Lung (tissue), 11 donors: ENCODE measurements at regions not wholly inside any gene's neighbourhood (a gene's known extent, or its start where the extent isn't known, plus 50 kb on each side); places are given as distances from the start of the nearest gene placed in this dataset.

Experiments used
- ATAC-seq: fragments of 200-7000 bp; cut with Tn5 transposase; one replicate; pipeline ENCODE4 v1.9.1; 2020; ENCODE audit warnings: moderate number of reproducible peaks; ENCODE audit not compliant: insufficient read depth, low FRiP score
- DNase-seq, 3 donors: peaks; one replicate each; pipeline ENCODE4 v3.0.0-alpha.2; 2013 to 2017
- H3K27ac ChIP-seq, 2 donors: one replicate each; pipeline ENCODE4 v1.5.1; 2013; ENCODE audit warnings: mild to moderate bottlenecking in 2 of 2, moderate library complexity in 2 of 2, control low read depth in 1 of 2, inconsistent platforms in 1 of 2, low read depth in 1 of 2, low read length in 1 of 2
- H3K27me3 ChIP-seq, 3 donors: one replicate each; pipeline ENCODE4 v1.5.1; 2013; ENCODE audit warnings: low read length in 2 of 3; ENCODE audit not compliant: control insufficient read depth in 3 of 3, insufficient read depth in 3 of 3
- H3K36me3 ChIP-seq, 4 donors: one replicate each; pipeline ENCODE4 v1.5.1; 2013; ENCODE audit warnings: low read length in 4 of 4, mild to moderate bottlenecking in 1 of 4, moderate library complexity in 1 of 4; ENCODE audit not compliant: control insufficient read depth in 4 of 4, insufficient read depth in 4 of 4
- H3K4me1 ChIP-seq, 5 donors: one replicate each; pipeline ENCODE4 v1.5.1; 2013; ENCODE audit warnings: low read length in 5 of 5, mild to moderate bottlenecking in 2 of 5, moderate library complexity in 1 of 5; ENCODE audit not compliant: control insufficient read depth in 5 of 5, insufficient read depth in 5 of 5
- H3K4me3 ChIP-seq: one replicate; pipeline ENCODE4 v1.5.1; 2013; ENCODE audit warnings: mild to moderate bottlenecking, control low read depth, moderate library complexity
- H3K9ac ChIP-seq, 2 donors: one replicate each; pipeline ENCODE4 v1.5.1; 2013; ENCODE audit warnings: low read length in 2 of 2, control low read depth in 1 of 2; ENCODE audit not compliant: insufficient read depth in 1 of 2
- H3K9me3 ChIP-seq, 4 donors: one replicate each; pipeline ENCODE4 v1.5.1; 2013; ENCODE audit warnings: low read length in 3 of 4, mild to moderate bottlenecking in 1 of 4, moderate library complexity in 1 of 4; ENCODE audit not compliant: control insufficient read depth in 4 of 4, insufficient read depth in 3 of 4
- CTCF ChIP-seq: IDR thresholded peaks from 2 replicates; pipeline ENCODE4 v1.5.1; 2012; ENCODE audit warnings: mild to moderate bottlenecking; ENCODE audit errors: control extremely low read depth, extremely low read depth
- WGBS, 2 donors: extraction: QIAGEN DNeasy Blood & Tissue Kit; methylation state at CpG; one replicate each; pipeline ENCODE4 v1.1.7; 2013; 5-methylcytosine and 5-hydroxymethylcytosine counted together
- donor health status: control.
- donor health status: control.
- donor health status: Bipolar disorder and iron deficiency.
- donor health status: healthy.
- donor health status: DM: yes; HTN: yes; CAD: no.

GRCh38 chr13:69069554-69070133, 1038.0 kb upstream of the ATXN8OS start:
- no peak for TF ChIP-seq CTCF
- no peak for DNase-seq
- Histone ChIP-seq H3K9ac (no peak overlapping the region), H3K9me3 (no peaks in the 10 kb centered on the region), H3K4me3 (no peak overlapping the region), H3K27ac (no peak overlapping the region), H3K4me1 (no peaks in the 10 kb centered on the region), H3K27me3 (no peaks in the 10 kb centered on the region), H3K36me3 (no peaks in the 10 kb centered on the region)
- ATAC-seq, result no peak
- WGBS, 2 donors, result 73 to 80% methylated on average over 1 of the region's 1 CpG

GRCh38 chr13:69050696-69051095, 1056.9 kb upstream of the ATXN8OS start:
- H3K36me3 ChIP-seq, result no peaks in the 10 kb centered on the region
- H3K9ac ChIP-seq, result no peak overlapping the region
- peaks cover 0 to 3% (median 0%) of the 10 kb centered on the region in 4 donors for H3K9me3 ChIP-seq
- ATAC-seq (no peak), DNase-seq (no peak)
- 61 to 72% methylated on average over 1 of the region's 1 CpG for WGBS, 2 donors
- H3K4me3 ChIP-seq, result no peak overlapping the region
- TF ChIP-seq CTCF, result no peak
- no peaks in the 10 kb centered on the region for H3K4me1 ChIP-seq
- no peak overlapping the region for H3K27ac ChIP-seq
- no peaks in the 10 kb centered on the region for H3K27me3 ChIP-seq

GRCh38 chr13:69044629-69045028, 1063.0 kb upstream of the ATXN8OS start:
- ATAC-seq, result no peak
- H3K4me3 ChIP-seq, result no peak overlapping the region
- H3K27ac ChIP-seq, result no peak overlapping the region
- no peak for TF ChIP-seq CTCF
- 92 to 93% methylated on average over 9 of the region's 9 CpGs for WGBS, 2 donors
- no peaks in the 10 kb centered on the region for H3K27me3 ChIP-seq
- no peak overlapping the region for H3K9ac ChIP-seq
- no peaks in the 10 kb centered on the region for H3K4me1 ChIP-seq
- no peaks in the 10 kb centered on the region for H3K9me3 ChIP-seq
- no peak for DNase-seq
- no peaks in the 10 kb centered on the region for H3K36me3 ChIP-seq

GRCh38 chr13:69040898-69041297, 1066.7 kb upstream of the ATXN8OS start:
- H3K27ac ChIP-seq, result no peak overlapping the region
- ATAC-seq (no peak), DNase-seq (no peak)
- no peak overlapping the region for H3K9ac ChIP-seq
- peaks cover 0 to 2% (median 0%) of the 10 kb centered on the region in 4 donors for H3K9me3 ChIP-seq
- H3K36me3 ChIP-seq, result no peaks in the 10 kb centered on the region
- no peaks in the 10 kb centered on the region for H3K4me1 ChIP-seq
- TF ChIP-seq CTCF, result no peak
- WGBS, 2 donors, result 87 to 89% methylated on average over 2 of the region's 2 CpGs
- no peaks in the 10 kb centered on the region for H3K27me3 ChIP-seq
- no peak overlapping the region for H3K4me3 ChIP-seq
